HAP-1 (cell line): ENCODE measurements at regions not wholly inside any gene's neighbourhood (a gene's known extent, or its start where the extent isn't known, plus 50 kb on each side); places are given as distances from the start of the nearest gene placed in this dataset.

Experiments
- DNase-seq, 2 experiments: peaks; one replicate each; pipeline ENCODE4 v3.0.0-alpha.2; 2016 to 2020; ENCODE audit warnings: low spot score in 2 of 2
- H3K27me3 ChIP-seq: fragments of 250-450 bp; sonication (Bioruptor Pico); 2 replicates; pipeline ENCODE4 v1.5.1; 2020; ENCODE audit warnings: low read depth, mild to moderate bottlenecking, moderate library complexity
- H3K36me3 ChIP-seq: fragments of 250-450 bp; sonication (Bioruptor Pico); replicated peaks from 2 replicates; pipeline ENCODE4 v1.5.1; 2020; ENCODE audit warnings: mild to moderate bottlenecking
- H3K4me1 ChIP-seq: fragments of 250-450 bp; sonication (Bioruptor Pico); 2 replicates; pipeline ENCODE4 v1.5.1; 2020; ENCODE audit warnings: mild to moderate bottlenecking
- H3K4me3 ChIP-seq: fragments of 250-450 bp; sonication (Bioruptor Pico); 2 replicates; pipeline ENCODE4 v1.5.1; 2020; ENCODE audit warnings: mild to moderate bottlenecking, moderate library complexity
- H3K9me3 ChIP-seq: fragments of 250-450 bp; sonication (Bioruptor Pico); 2 replicates; pipeline ENCODE4 v1.5.1; 2020; ENCODE audit warnings: mild to moderate bottlenecking, moderate library complexity
- in situ Hi-C: fragments of 300-500 bp; cut with MboI; formaldehyde crosslinking; loops from 3 replicates; pipeline ENCODE4 v1.14.3; 2020; ENCODE audit warnings: low sequenced_read_pairs, inconsistent platforms, mixed read lengths

DNA sequence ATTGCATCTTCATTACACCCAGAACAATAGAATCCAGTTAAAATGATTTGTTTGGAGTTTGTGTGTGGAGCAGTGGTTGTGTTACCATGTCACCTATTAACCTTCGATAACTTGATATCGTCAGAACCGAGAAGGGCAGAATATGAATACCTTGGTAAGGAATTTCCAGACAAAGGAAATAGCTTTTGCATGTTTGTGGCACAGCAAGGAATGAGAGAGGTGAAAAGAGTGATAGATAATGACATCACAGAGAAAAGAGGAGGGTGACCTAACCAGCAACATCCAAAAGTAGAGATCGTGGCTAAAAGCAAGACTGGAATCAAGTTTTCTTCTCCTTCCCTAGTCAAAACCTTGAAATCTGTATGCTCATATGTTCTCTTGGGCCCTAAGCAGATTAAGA is 244.6 kb upstream of the NEGR1 start:
- Histone ChIP-seq H3K36me3 (no peaks in the 10 kb centered on the region), H3K27me3 (no peaks in the 10 kb centered on the region), H3K4me1 (no peaks in the 10 kb centered on the region), H3K9me3 (no peaks in the 10 kb centered on the region), H3K4me3 (no peak overlapping the region)
- DNase-seq, result no peak
- in situ Hi-C loops, result no loop called here

DNA sequence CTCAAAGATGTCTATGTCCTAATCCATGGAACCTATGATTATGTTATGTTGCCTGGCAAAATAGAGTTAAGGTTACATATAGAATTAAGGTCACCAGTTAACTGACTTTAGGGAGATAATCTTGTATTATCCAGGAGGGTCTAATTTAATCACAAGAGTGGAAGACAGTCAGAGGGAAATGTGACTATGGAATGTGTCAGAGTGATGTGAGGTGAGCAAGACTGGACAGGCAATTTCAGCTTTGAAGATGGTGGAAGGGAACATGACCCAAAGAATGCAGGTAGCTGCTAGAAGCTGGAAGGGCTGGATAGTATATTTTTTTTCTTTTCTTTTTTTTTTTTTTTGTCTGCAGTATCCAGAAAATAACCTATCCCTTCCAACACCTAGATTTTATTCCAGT is 241.7 kb upstream of the NEGR1 start:
- no peak overlapping the region for H3K4me3 ChIP-seq

DNA sequence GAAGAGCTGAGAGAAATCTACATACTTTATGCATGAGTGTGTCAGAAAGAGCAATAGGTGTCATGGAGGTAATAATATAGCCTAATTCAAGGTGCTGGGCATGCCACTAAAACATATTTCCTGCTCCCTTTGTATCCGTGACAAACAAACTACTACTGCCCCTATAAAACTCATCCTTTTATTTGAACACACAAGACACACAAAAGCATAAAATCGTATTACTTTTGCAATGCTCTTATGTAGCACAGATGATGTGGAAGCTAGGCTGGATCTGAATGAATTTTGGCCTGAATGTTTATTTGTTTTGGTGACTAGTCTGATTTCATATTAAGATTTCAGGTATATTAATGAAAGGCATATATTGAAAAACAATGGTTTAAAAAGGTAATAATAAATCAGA is 239.3 kb upstream of the NEGR1 start:
- Histone ChIP-seq H3K36me3 (no peaks in the 10 kb centered on the region), H3K27me3 (no peaks in the 10 kb centered on the region), H3K4me3 (no peak overlapping the region), H3K9me3 (no peaks in the 10 kb centered on the region), H3K4me1 (no peaks in the 10 kb centered on the region)
- DNase-seq, result no peak
- in situ Hi-C loops, result no loop called here

More for the DNA sequence above, 241.7 kb upstream of the NEGR1 start:
- Histone ChIP-seq H3K4me1 (no peaks in the 10 kb centered on the region), H3K36me3 (no peaks in the 10 kb centered on the region), H3K9me3 (no peaks in the 10 kb centered on the region), H3K27me3 (no peaks in the 10 kb centered on the region)
- no peak for DNase-seq
- in situ Hi-C loops, result no loop called here

DNA sequence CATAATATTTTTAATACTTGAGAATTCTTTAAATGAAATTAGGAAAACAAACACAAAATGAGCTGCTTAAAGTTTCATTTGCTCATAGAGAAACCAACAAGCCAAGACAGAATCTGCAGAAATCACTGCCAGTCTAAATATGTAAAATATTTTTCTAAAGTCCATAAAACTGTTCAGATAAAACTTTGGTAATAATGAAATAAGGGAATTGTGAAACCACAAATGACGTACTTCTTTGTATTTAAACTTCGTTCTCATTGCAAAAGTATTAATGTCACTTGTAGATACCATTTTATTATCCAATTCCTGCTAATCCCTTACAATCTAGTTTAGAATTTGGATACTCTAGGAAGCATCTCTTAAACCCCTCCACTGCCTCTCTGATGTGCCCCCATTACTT is 234.5 kb upstream of the NEGR1 start:
- in situ Hi-C loops, result no loop called here
- Histone ChIP-seq H3K9me3 (no peaks in the 10 kb centered on the region), H3K4me3 (no peak overlapping the region), H3K27me3 (no peaks in the 10 kb centered on the region), H3K4me1 (no peaks in the 10 kb centered on the region), H3K36me3 (no peaks in the 10 kb centered on the region)
- no peak for DNase-seq

DNA sequence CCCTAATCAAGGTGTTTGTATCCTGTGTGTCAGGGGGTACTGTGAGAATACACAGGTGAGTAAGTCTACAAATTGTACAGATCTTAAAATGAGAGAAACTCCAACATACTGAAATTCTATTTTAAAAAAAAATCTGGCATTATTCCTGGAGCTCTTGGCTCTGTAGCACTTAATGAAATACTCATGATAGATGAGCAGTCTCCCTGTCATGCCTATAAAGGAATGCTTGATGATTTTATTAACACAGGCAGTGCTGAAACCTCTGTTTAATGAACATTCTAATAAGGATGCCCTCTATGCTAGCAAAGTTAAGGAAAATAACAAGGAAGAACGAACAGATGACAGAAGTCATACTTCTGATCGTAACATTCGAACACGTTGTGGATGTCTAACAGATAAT is 233.9 kb upstream of the NEGR1 start:
- H3K4me3 ChIP-seq, result no peak overlapping the region
- in situ Hi-C loops, result no loop called here

DNA sequence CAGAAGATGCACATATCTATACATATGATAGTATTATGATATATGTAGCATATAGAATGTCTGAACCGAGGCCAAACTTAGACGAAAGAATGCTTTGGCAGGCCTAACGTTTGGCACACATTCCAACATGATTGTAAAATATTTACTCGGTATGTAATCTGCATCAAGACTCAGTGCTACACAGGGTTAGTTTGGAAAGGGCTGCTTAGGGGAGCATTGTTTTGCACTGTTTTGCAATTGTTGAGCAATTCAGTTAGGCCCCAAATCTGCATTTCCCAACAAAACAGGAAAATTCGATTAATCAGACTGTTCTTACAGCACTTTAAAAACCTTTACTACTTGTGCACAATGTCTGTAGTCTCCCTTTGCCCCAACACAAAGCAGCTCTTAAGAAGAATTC is 216.0 kb upstream of the NEGR1 start:
- H3K36me3 ChIP-seq, result no peaks in the 10 kb centered on the region
- no peaks in the 10 kb centered on the region for H3K27me3 ChIP-seq
- no peak overlapping the region for H3K4me3 ChIP-seq
- H3K4me1 ChIP-seq, result no peaks in the 10 kb centered on the region
- in situ Hi-C loops, result no loop called here
- H3K9me3 ChIP-seq, result no peaks in the 10 kb centered on the region
- DNase-seq, result no peak

More for the DNA sequence above, 233.9 kb upstream of the NEGR1 start:
- no peak for DNase-seq
- H3K9me3 ChIP-seq, result no peaks in the 10 kb centered on the region
- H3K27me3 ChIP-seq, result no peaks in the 10 kb centered on the region
- H3K36me3 ChIP-seq, result no peaks in the 10 kb centered on the region
- H3K4me1 ChIP-seq, result no peaks in the 10 kb centered on the region

DNA sequence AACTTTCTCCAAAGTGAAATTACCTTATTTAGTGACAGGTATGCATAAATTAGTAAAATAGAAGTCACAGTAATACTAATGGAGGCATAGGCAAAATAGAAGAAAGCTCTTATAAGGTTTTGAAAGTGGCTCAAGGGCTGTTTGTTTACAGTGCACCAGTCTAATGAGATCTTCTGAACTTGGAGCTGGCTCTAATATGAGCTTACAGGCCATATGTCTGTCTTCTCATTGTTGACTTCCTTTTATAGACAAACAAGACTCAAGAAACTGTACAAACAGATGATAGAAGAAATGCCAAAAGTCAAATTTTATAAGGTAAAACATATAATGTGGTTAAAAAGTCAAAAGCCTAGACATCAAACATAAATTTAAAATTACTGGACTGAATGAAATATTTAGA is 207.5 kb upstream of the NEGR1 start:
- Histone ChIP-seq H3K27me3 (no peaks in the 10 kb centered on the region), H3K36me3 (no peaks in the 10 kb centered on the region), H3K9me3 (no peaks in the 10 kb centered on the region; the same call in 1 of the 2 replicates), H3K4me1 (no peaks in the 10 kb centered on the region), H3K4me3 (no peak overlapping the region)
- in situ Hi-C loops, result no loop called here
- DNase-seq, result no peak

DNA sequence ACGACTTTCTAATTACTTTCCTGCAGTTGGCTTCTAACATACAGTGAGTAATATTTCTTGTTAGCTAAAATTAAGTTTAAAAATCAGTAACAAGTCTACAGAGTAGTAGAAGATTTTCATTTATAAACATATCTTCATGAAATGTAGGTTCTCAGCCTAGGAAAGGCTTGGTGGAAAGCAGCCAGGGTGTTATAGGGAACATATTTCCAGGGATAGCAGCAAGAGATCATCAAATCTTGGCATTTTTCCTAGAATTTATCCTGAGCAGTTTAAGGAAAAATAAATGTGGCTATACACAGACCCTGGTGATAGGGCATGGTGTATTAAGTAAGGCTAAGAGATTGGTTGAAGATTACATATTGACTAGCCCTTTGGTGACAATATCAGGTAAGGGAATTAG is 203.5 kb upstream of the NEGR1 start:
- no peak for DNase-seq
- Histone ChIP-seq H3K4me1 (no peaks in the 10 kb centered on the region), H3K27me3 (no peaks in the 10 kb centered on the region), H3K9me3 (no peaks in the 10 kb centered on the region; the same call in 1 of the 2 replicates), H3K4me3 (no peak overlapping the region), H3K36me3 (no peaks in the 10 kb centered on the region)
- in situ Hi-C loops, result no loop called here

DNA sequence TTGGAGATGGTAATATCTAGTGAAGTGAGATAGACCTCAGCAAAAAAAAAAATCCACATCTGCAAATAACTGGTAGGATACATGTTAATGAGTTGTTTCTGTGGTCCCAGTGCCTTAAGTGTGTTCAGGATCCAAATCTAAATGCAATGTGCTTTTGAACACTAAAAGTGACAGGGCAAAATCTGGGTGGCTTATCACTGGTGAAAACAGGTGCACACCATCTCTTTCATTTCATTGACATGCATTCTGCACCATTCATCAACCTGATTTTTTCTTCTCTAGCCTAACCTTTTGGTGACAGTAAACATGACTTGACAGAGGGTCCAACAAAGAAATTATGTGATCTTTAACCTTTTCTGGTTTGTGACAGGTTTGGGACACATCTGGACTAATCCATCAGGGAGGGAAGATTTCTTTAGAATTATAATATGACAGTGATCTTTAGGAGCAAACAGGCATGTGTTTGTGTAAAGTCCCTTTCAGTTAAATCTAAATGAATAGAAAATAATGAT is 201.6 kb upstream of the NEGR1 start:
- no peak for DNase-seq
- no peaks in the 10 kb centered on the region for H3K36me3 ChIP-seq
- no peak overlapping the region for H3K4me3 ChIP-seq
- no peaks in the 10 kb centered on the region for H3K4me1 ChIP-seq
- no peaks in the 10 kb centered on the region; the same call in 1 of the 2 replicates for H3K9me3 ChIP-seq
- in situ Hi-C loops, result no loop called here
- H3K27me3 ChIP-seq, result no peaks in the 10 kb centered on the region

DNA sequence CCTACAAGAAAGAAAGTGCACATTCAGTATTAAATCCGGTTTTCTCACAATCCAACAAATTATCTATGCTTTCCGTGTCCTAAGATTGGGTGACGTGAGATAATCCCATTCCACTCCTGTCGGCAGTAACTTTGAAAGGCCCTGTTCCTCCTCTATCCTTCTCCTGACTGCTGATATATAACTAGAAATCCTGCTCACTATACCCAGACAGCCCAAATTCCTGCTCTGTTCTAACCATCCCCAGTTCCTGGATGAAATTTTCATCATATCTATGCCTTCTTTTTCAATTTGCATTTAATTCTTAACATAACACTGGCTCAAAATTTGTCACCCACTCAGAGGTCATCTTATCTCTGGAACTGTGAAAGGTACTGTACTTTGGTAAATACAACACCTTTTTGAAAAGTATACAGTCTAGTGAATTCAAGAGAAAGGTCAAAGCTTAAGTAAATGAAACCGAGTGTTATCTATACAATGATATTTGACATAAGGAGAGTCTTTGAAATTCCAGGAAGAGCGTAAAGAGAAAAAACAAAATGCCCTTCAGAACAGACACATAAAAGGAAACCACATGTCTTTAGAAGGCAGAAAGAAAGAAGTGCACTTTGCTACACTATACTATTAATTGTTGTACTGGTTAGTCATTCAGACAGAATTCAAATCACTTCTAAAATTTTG is 200.5 kb upstream of the NEGR1 start:
- Histone ChIP-seq H3K9me3 (no peaks in the 10 kb centered on the region), H3K4me3 (no peak overlapping the region), H3K27me3 (no peaks in the 10 kb centered on the region), H3K36me3 (no peaks in the 10 kb centered on the region), H3K4me1 (no peaks in the 10 kb centered on the region)
- in situ Hi-C loops, result no loop called here
- no peak for DNase-seq

DNA sequence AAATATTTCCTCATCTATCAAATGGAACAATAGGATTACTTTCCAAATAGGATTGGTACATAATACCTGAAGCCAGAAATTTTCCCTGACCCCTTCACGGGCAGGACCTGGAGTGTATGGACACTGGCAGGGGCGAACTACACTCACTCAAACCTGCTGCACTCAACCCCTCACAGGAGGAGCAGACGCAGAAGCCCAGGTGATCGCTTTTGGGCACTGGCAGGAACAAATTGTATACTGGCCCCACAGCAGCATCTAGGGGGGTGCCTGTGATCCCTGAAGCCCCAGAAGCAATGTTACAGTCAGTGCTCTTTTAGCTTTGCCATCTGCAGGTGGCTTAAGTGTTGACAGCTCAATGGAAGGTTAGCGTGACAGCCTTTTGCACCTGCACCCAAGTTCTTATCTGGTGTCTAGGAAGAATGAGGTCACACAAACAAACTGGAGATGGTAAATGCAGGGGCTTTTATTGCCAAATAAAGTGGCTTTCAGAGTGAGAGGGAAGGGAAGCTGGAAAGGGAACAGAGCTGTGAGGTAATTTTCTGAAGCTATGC is 199.2 kb upstream of the NEGR1 start:
- in situ Hi-C loops, result no loop called here
- Histone ChIP-seq H3K4me1 (no peaks in the 10 kb centered on the region), H3K9me3 (no peaks in the 10 kb centered on the region), H3K36me3 (no peaks in the 10 kb centered on the region), H3K4me3 (no peak overlapping the region), H3K27me3 (no peaks in the 10 kb centered on the region)
- no peak for DNase-seq

DNA sequence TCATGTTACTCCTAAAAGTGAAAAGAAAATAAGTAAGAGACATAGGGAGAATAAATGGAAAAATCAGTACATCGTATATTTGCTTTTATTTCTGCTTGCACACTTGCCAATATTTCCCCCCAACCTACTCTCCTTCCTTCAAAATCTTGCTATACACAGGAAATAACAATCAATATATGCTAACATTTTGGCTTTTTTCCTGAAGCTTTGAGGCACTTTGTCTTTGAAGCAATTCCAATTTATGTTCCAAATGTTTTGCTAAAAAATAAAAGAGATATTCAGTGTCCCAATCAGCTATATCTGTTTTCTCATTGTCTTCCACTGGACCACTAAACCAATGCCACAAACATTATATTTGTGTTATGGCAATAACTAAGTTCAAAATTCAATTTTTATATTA is 184.0 kb upstream of the NEGR1 start:
- no peak for DNase-seq
- Histone ChIP-seq H3K4me3 (no peak overlapping the region), H3K27me3 (no peaks in the 10 kb centered on the region), H3K4me1 (no peaks in the 10 kb centered on the region), H3K36me3 (no peaks in the 10 kb centered on the region), H3K9me3 (no peaks in the 10 kb centered on the region)
- in situ Hi-C loops, result no loop called here

DNA sequence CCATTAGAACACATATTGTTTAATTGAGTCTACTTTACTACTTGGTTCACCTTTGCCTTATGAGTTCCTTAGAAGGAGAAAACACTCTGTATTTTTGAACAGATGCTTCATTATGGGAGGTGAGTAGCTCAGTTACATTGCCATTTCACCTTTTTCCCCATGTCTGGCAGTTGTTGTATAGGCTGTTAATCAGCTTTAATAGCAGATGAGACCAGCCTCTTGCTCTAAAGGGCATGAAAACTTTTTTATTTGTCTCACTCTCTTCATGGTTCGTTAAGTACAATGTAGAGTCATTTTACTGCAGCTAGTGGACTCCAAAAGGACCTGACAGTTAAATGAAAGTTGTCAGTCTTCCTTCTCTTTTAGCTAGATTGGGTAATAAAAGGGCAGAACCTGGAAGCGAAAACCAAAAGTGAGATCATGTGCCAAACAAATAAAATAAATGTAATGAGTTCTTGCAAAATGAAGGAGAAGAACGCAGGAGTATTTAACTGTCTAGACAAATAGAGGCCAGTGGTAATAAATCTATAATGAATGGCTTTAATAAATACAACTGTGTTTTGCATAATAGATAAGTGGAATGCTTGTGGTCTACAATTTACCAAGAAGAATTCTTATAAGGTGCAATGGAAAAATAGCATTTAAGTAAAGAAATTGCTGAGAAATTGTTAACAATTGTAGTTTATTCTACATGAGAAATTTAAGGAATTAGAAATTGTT is 180.0 kb upstream of the NEGR1 start:
- H3K36me3 ChIP-seq, result no peaks in the 10 kb centered on the region
- H3K27me3 ChIP-seq, result no peaks in the 10 kb centered on the region
- H3K4me3 ChIP-seq, result no peak overlapping the region
- H3K9me3 ChIP-seq, result no peaks in the 10 kb centered on the region
- in situ Hi-C loops, result no loop called here
- no peaks in the 10 kb centered on the region for H3K4me1 ChIP-seq
- no peak for DNase-seq

DNA sequence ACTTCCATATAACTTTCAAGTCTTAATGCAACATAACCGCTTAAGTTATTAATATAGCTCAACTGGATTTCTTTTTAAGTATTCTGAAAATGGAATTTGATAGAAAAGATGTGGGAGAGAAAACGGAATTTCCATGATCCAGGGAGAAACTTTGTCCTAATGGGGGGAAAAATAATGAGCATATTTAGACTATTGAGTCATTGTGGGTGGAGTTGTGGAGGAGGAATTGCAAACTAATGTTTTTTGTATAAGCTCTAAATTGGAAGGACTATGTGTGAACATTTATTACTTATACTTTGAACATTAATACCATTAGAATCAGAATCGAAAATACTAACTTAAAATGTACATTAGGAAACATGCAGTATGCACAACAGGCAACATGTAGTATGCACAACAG is 159.9 kb upstream of the NEGR1 start:
- H3K9me3 ChIP-seq, result no peaks in the 10 kb centered on the region
- in situ Hi-C loops, result no loop called here
- no peaks in the 10 kb centered on the region for H3K27me3 ChIP-seq
- no peaks in the 10 kb centered on the region for H3K4me1 ChIP-seq
- no peak overlapping the region for H3K4me3 ChIP-seq
- H3K36me3 ChIP-seq, result no peaks in the 10 kb centered on the region
- DNase-seq, result no peak
